Immature natural killer cell (primary cell): ENCODE measurements at regions not wholly inside any gene's neighbourhood (a gene's known extent, or its start where the extent isn't known, plus 50 kb on each side); places are given as distances from the start of the nearest gene placed in this dataset.
A peak's percentile ranks its signal among the peaks of the same experiment; 100 is the strongest.

Experiments
- DNase-seq, 3 donors: peaks; one replicate each; pipeline ENCODE4 v3.0.0; 2022; ENCODE audit warnings: mixed read lengths in 1 of 3
- H3K27ac Mint-ChIP-seq, 6 donors: one replicate each; pipeline ENCODE4 v1.8.0; 2020; ENCODE audit warnings: mixed read lengths in 6 of 6, mild to moderate bottlenecking in 5 of 6, inconsistent platforms in 4 of 6, moderate library complexity in 3 of 6
- H3K27me3 Mint-ChIP-seq, 3 donors: one replicate each; pipeline ENCODE4 v1.8.0; 2020 to 2021; ENCODE audit warnings: low read depth in 3 of 3, mild to moderate bottlenecking in 3 of 3, mixed read lengths in 3 of 3, moderate library complexity in 3 of 3, inconsistent platforms in 1 of 3
- H3K36me3 Mint-ChIP-seq, 3 donors: one replicate each; pipeline ENCODE4 v1.8.0; 2020; ENCODE audit warnings: mixed read lengths in 3 of 3, inconsistent platforms in 2 of 3, mild to moderate bottlenecking in 2 of 3
- H3K4me1 Mint-ChIP-seq, 2 donors: one replicate each; pipeline ENCODE4 v1.8.0; 2020; ENCODE audit warnings: inconsistent platforms in 2 of 2, mild to moderate bottlenecking in 2 of 2, mixed read lengths in 2 of 2, moderate library complexity in 1 of 2
- H3K4me3 Mint-ChIP-seq, 5 donors: one replicate each; pipeline ENCODE4 v1.8.0; 2020; ENCODE audit warnings: mild to moderate bottlenecking in 5 of 5, mixed read lengths in 5 of 5, inconsistent platforms in 3 of 5, moderate library complexity in 3 of 5
- H3K9me3 Mint-ChIP-seq, 6 donors: one replicate each; pipeline ENCODE4 v1.8.0; 2020; ENCODE audit warnings: mild to moderate bottlenecking in 6 of 6, mixed read lengths in 6 of 6, inconsistent platforms in 4 of 6, moderate library complexity in 3 of 6

- Mint-ChIP-seq H3K4me1 (no peaks in the 10 kb centered on the region), H3K27ac (no peak overlapping the region), H3K36me3 (peaks cover 0 to 5% (median 0%) of the 10 kb centered on the region in 3 donors), H3K27me3 (peaks cover 0 to 1% (median 0%) of the 10 kb centered on the region in 3 donors), H3K9me3 (peaks cover 20 to 46% (median 39%) of the 10 kb centered on the region in 6 donors), H3K4me3 (no peak overlapping the region)
- DNase-seq, result no peak
These were observed 285.5 kb upstream of the ZWINT start for GRCh38 chr10:56646329-56647111.

GRCh38 chr10:56633876-56634452 lies 272.9 kb upstream of the ZWINT start:
- no peak overlapping the region for H3K27ac Mint-ChIP-seq
- H3K4me3 Mint-ChIP-seq, result no peak overlapping the region
- H3K27me3 Mint-ChIP-seq, result peaks cover 0 to 2% (median 0%) of the 10 kb centered on the region in 3 donors
- no peak for DNase-seq
- no peaks in the 10 kb centered on the region for H3K4me1 Mint-ChIP-seq
- no peaks in the 10 kb centered on the region for H3K36me3 Mint-ChIP-seq
- peaks cover 9 to 57% (median 26%) of the 10 kb centered on the region in 6 donors for H3K9me3 Mint-ChIP-seq

- no peaks in the 10 kb centered on the region for H3K36me3 Mint-ChIP-seq
- no peak for DNase-seq
- peaks cover 9 to 65% (median 26%) of the 10 kb centered on the region in 6 donors for H3K9me3 Mint-ChIP-seq
- no peaks in the 10 kb centered on the region for H3K4me1 Mint-ChIP-seq
- no peak overlapping the region for H3K4me3 Mint-ChIP-seq
- H3K27ac Mint-ChIP-seq, result no peak overlapping the region
- no peaks in the 10 kb centered on the region for H3K27me3 Mint-ChIP-seq
These were observed 271.5 kb upstream of the ZWINT start for GRCh38 chr10:56632537-56632936.

GRCh38 chr10:56624082-56624481 lies 263.0 kb upstream of the ZWINT start:
- DNase-seq, result no peak
- H3K27ac Mint-ChIP-seq, result no peak overlapping the region
- peaks cover 6 to 15% of the 10 kb centered on the region in 2 donors for H3K4me1 Mint-ChIP-seq
- H3K36me3 Mint-ChIP-seq, result no peaks in the 10 kb centered on the region
- peaks cover 0 to 2% (median 0%) of the 10 kb centered on the region in 3 donors for H3K27me3 Mint-ChIP-seq
- peaks cover 2 to 27% (median 9%) of the 10 kb centered on the region in 6 donors for H3K9me3 Mint-ChIP-seq
- no peak overlapping the region for H3K4me3 Mint-ChIP-seq

GRCh38 chr10:56623064-56623463 lies 262.0 kb upstream of the ZWINT start:
- Mint-ChIP-seq H3K9me3 (peaks cover 2 to 27% (median 11%) of the 10 kb centered on the region in 6 donors), H3K4me3 (peak overlapping the region in 2 of 5 donors; percentile 68 to 73)

GRCh38 chr10:56622335-56622973 lies 261.4 kb upstream of the ZWINT start:
- Mint-ChIP-seq H3K9me3 (peaks cover 4 to 25% (median 10%) of the 10 kb centered on the region in 6 donors), H3K27ac (peak overlapping the region; percentile 2 to 80 (median 38)), H3K27me3 (peaks cover 0 to 2% (median 0%) of the 10 kb centered on the region in 3 donors), H3K36me3 (no peaks in the 10 kb centered on the region), H3K4me1 (peaks cover 6 to 15% of the 10 kb centered on the region in 2 donors), H3K4me3 (peak overlapping the region; percentile 3 to 73 (median 64))
- peak in 1 of 3 donors; percentile 4 for DNase-seq

More at GRCh38 chr10:56623064-56623463, 262.0 kb upstream of the ZWINT start:
- Mint-ChIP-seq H3K27ac (peak overlapping the region in 3 of 6 donors; percentile 41 to 80 (median 45)), H3K27me3 (peaks cover 0 to 2% (median 0%) of the 10 kb centered on the region in 3 donors), H3K36me3 (no peaks in the 10 kb centered on the region), H3K4me1 (peaks cover 6 to 15% of the 10 kb centered on the region in 2 donors)
- no peak for DNase-seq

GRCh38 chr10:56606202-56606601 lies 245.1 kb upstream of the ZWINT start:
- peaks cover 0 to 2% (median 0%) of the 10 kb centered on the region in 3 donors for H3K27me3 Mint-ChIP-seq
- no peak for DNase-seq
- H3K4me1 Mint-ChIP-seq, result no peaks in the 10 kb centered on the region
- H3K27ac Mint-ChIP-seq, result no peak overlapping the region
- no peak overlapping the region for H3K4me3 Mint-ChIP-seq
- no peaks in the 10 kb centered on the region for H3K36me3 Mint-ChIP-seq
- H3K9me3 Mint-ChIP-seq, result peaks cover 8 to 22% (median 17%) of the 10 kb centered on the region in 6 donors

- H3K27ac Mint-ChIP-seq, result no peak overlapping the region
- peaks cover 0 to 2% (median 0%) of the 10 kb centered on the region in 3 donors for H3K27me3 Mint-ChIP-seq
- H3K4me3 Mint-ChIP-seq, result no peak overlapping the region
These were observed 244.0 kb upstream of the ZWINT start for GRCh38 chr10:56605051-56605450.

GRCh38 chr10:56604624-56605023 lies 243.6 kb upstream of the ZWINT start:
- Mint-ChIP-seq H3K27me3 (peaks cover 0 to 2% (median 0%) of the 10 kb centered on the region in 3 donors), H3K4me3 (no peak overlapping the region), H3K9me3 (peaks cover 6 to 19% (median 14%) of the 10 kb centered on the region in 6 donors), H3K27ac (no peak overlapping the region), H3K36me3 (no peaks in the 10 kb centered on the region), H3K4me1 (no peaks in the 10 kb centered on the region)
- no peak for DNase-seq

More at GRCh38 chr10:56605051-56605450, 244.0 kb upstream of the ZWINT start:
- DNase-seq, result no peak
- H3K9me3 Mint-ChIP-seq, result peaks cover 6 to 19% (median 14%) of the 10 kb centered on the region in 6 donors
- H3K4me1 Mint-ChIP-seq, result no peaks in the 10 kb centered on the region
- H3K36me3 Mint-ChIP-seq, result no peaks in the 10 kb centered on the region

GRCh38 chr10:56599201-56599600 lies 238.1 kb upstream of the ZWINT start:
- no peak overlapping the region for H3K27ac Mint-ChIP-seq
- no peaks in the 10 kb centered on the region for H3K4me1 Mint-ChIP-seq
- H3K4me3 Mint-ChIP-seq, result no peak overlapping the region
- H3K36me3 Mint-ChIP-seq, result no peaks in the 10 kb centered on the region
- peaks cover 0 to 2% (median 0%) of the 10 kb centered on the region in 3 donors for H3K27me3 Mint-ChIP-seq
- no peak for DNase-seq
- H3K9me3 Mint-ChIP-seq, result peaks cover 7 to 33% (median 16%) of the 10 kb centered on the region in 6 donors

GRCh38 chr10:56596257-56596656 lies 235.2 kb upstream of the ZWINT start:
- Mint-ChIP-seq H3K4me3 (no peak overlapping the region), H3K27ac (no peak overlapping the region), H3K9me3 (peaks cover 9 to 45% (median 13%) of the 10 kb centered on the region in 6 donors), H3K36me3 (no peaks in the 10 kb centered on the region), H3K27me3 (no peaks in the 10 kb centered on the region), H3K4me1 (no peaks in the 10 kb centered on the region)
- no peak for DNase-seq

- Mint-ChIP-seq H3K4me3 (no peak overlapping the region), H3K36me3 (no peaks in the 10 kb centered on the region)
These were observed 232.1 kb upstream of the ZWINT start for GRCh38 chr10:56593120-56593519.

GRCh38 chr10:56586461-56586891 lies 225.4 kb upstream of the ZWINT start:
- Mint-ChIP-seq H3K9me3 (peaks cover 2 to 10% (median 6%) of the 10 kb centered on the region in 6 donors), H3K4me1 (no peaks in the 10 kb centered on the region), H3K36me3 (no peaks in the 10 kb centered on the region), H3K4me3 (no peak overlapping the region), H3K27me3 (no peaks in the 10 kb centered on the region), H3K27ac (no peak overlapping the region)
- no peak for DNase-seq

More at GRCh38 chr10:56593120-56593519, 232.1 kb upstream of the ZWINT start:
- DNase-seq, result no peak
- Mint-ChIP-seq H3K9me3 (peaks cover 7 to 43% (median 13%) of the 10 kb centered on the region in 6 donors), H3K4me1 (no peaks in the 10 kb centered on the region), H3K27me3 (no peaks in the 10 kb centered on the region), H3K27ac (no peak overlapping the region)
